ENCODE measurements at regions not wholly inside any gene's neighbourhood (a gene's known extent, or its start where the extent isn't known, plus 50 kb on each side); places are given as distances from the start of the nearest gene placed in this dataset.
"Not testable (repeated sequence)": the region's sequence is repeated elsewhere in the genome, so short reads cannot be mapped to it uniquely, and the experiment has no call there.

DNA sequence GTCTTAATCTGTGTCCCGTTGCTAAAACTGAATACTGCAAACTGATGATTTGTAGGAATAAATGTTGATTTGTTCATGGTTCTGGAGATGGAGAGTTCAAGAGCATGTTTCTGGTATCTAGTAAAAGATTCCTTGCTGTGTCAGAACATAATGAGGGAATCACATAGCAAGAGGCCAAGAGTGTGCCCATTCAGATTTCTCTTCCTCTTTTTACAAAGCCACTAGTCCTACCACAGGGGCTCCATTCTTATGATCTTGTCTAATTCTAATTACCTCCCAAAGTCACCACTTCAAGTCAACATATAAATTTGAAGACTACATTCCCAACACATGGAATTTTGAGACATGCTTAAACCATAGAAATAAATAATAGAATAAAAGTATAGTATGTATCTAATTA lies 608.8 kb upstream of the EPHA5 start:
- DNase-seq (ENCODE audit: low read depth): no peak

DNA sequence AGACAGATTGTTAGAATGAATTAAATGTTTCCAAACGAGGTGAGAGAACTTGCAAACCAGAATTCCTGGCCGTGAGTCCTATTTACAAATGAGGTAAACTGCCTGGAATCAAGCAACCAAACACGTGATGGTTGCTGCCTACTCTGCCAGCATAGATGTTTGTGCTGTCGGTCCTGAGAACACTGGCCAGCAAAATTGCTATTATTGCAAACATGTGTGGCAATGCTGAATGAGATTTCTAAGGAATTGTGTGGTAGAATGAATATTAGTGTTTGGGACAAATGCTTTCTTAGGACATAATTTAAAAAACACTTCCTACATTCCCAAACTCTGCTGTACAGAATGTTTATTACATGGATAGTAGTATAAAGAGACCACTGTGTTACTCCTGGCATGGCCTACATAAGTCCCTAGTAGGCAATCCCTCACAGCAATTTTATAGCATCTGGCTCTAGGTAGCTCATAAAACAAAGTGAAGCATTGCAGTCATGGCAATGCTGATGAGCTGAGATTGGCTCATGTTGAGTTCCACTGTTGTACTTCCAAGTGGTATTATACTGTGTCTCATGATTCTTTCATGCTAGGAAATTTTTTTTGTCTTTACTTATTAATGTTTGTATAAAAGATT lies 605.2 kb upstream of the EPHA5 start:
- DNase-seq (ENCODE audit: low read depth): no peak

DNA sequence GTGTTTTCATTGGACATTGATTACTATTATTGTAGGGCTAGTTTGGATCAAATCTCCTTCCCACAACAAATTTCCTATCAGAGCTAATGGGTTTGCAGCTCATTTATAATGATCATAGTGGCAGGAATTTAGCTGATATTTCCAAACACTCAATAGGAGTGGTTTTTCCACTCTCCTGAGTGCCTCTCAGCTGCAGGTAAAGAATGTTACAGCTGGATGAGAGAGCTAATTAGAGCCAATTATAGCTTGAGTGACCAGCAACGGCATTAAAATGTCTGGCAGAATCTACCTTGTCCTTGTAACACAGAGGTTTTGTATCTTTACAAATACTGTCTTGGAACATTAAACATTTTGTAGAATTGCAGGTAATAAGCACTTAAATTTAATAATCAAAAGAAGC lies 602.8 kb upstream of the EPHA5 start:
- no peak for DNase-seq (ENCODE audit: low read depth)

GRCh38 chr4:66270356-66270755 lies 600.1 kb upstream of the EPHA5 start:
- DNase-seq (ENCODE audit: low read depth): not testable (repeated sequence)

GRCh38 chr4:66266554-66266953 lies 596.3 kb upstream of the EPHA5 start:
- DNase-seq (ENCODE audit: low read depth): not testable (repeated sequence)

- no peak for DNase-seq (ENCODE audit: low read depth)
Observed at GRCh38 chr4:66266035-66266434, 595.7 kb upstream of the EPHA5 start.

- peak; percentile 30 for DNase-seq (ENCODE audit: low read depth)
Observed at GRCh38 chr4:66252291-66252690, 582.0 kb upstream of the EPHA5 start.

- no peak for DNase-seq (ENCODE audit: low read depth)
Observed at GRCh38 chr4:66246643-66247042, 576.4 kb upstream of the EPHA5 start.

DNA sequence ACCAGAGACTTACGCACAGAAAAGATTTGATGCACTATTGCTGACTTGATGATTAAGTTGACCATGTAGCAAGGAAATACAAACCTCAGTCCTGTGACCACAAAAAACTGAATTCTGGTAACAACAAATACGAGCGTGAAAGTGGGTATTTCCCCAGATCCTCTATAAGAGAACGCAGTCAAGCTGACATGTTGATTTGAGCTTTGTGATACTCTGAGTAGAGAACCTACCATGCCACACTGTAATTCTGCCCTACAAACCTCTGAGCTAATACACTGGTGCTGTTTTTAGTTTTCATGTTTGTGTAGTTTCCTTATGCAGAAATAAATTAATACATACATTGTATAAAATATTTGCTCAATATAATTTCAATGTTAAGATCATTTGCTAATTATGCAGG lies 565.6 kb upstream of the EPHA5 start:
- no peak for DNase-seq (ENCODE audit: low read depth)

DNA sequence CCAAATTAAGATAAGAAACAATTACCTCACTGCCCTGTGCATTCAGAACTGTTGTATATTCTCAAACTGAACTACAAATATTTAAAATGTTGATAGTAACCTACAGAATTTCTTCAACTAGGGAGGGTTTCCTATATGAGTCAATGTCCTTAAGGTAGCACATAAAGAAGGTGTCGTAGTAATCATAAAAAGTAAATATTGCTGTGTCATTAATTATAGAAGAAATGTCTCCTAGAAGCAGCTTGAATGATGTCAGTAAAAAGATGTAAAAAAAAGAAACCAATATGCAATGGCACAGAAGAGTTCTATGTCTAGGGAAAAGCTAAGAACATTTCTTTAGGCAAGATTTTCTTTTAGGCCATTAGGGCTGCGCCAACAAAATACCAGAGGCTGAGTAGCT lies 559.6 kb upstream of the EPHA5 start:
- no peak for DNase-seq (ENCODE audit: low read depth)

DNA sequence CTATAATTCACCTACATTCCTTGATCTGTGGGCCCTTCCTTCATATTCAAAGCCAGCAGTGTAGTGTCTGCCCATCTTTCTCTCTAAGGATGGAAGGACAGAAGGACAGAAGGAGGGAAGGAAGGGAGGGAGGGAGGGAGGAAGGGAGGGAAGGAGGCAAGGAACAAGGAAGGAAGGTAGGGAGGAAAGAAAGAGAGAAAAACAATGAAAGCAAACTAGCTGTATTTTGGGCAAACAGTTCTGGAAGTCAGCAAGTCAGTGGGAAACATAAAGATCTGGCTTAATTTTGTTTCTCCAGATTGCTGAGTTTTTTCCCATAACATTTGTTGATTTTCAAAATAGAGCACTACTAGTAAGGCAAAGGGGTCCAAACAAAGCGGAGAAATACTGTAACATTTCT lies 555.2 kb upstream of the EPHA5 start:
- DNase-seq (ENCODE audit: low read depth): no peak

- no peak for DNase-seq (ENCODE audit: low read depth)
Observed at GRCh38 chr4:66223068-66223703, 552.9 kb upstream of the EPHA5 start.

DNA sequence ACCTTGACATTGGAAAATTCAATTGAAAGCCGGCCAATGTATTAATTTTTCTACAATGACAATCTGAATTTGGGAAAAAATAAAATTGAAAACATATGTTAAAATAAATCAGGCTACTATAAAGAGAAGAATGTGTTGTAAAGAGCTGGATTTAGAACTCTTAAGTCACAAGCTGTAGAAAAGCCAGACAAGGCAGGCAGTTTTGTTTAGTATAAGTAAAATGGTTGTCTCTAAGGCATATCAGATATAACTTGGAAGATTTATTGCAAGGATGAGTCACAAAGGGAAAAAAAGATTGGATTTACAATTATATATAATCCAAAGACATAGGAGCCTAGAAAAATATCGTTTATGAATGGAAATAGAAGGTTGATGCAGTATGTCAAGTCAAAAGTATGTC lies 549.1 kb upstream of the EPHA5 start:
- DNase-seq (ENCODE audit: low read depth): no peak

- DNase-seq (ENCODE audit: low read depth): no peak
Observed at GRCh38 chr4:66216252-66216651, 546.0 kb upstream of the EPHA5 start.

GRCh38 chr4:66212489-66212888 lies 542.2 kb upstream of the EPHA5 start:
- DNase-seq (ENCODE audit: low read depth): no peak

DNA sequence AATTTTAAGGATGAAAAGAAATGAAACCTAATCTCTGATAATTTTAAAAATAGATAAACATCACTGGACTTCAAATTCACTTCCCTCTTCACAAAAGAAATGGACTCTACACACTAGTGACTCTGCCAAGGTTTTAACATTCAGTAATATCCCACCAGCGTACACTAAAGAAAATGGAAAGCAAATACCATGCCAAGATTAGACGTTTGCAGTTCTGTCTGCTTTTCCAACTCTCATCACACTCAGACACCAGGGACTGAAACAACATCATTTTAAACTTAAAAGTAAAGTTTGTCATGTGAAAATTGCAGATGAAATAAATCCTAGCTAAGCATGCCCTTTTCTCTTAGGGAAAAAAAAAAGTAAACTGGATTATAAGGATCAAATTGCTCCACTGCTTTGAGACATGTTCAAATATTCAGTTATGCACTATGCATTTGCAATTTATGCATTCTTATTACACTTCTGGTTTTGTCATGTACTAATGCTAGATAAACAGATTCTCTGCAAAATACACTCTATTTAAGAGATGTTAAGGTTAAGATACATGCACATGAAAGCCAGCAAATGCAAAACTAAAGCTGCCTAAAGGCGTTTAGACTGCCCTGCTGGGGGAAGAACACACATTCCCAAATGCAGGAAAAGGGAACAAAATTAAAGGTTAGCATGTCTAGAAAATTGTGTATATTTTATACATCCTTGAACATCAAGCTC lies 534.4 kb upstream of the EPHA5 start:
- no peak for DNase-seq (ENCODE audit: low read depth)

GRCh38 chr4:66202870-66203269 lies 532.6 kb upstream of the EPHA5 start:
- DNase-seq (ENCODE audit: low read depth): no peak

DNA sequence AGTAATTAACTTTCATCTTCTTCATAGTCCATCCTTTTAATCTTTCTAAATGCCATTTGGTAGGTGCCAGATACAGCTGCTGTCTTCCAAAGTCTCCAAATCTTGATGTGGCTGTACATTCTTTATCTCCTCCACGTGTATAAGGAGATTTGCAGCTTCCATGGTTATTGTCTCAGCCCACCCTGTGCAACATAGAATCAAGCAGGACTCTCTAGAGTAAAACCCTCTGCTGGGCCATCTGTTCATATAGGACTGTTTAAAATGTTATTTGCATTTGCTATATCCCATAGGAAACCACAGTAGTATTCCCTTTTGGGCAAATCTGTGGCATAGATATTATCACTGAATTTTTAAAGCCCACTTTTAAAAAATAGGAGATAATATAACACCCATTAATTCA lies 527.2 kb upstream of the EPHA5 start:
- DNase-seq (ENCODE audit: low read depth): no peak

- DNase-seq (ENCODE audit: low read depth): no peak
Observed at GRCh38 chr4:66193487-66193886, 523.2 kb upstream of the EPHA5 start.

- DNase-seq (ENCODE audit: low read depth): no peak
Observed at GRCh38 chr4:66187175-66187720, 517.0 kb upstream of the EPHA5 start.

- DNase-seq (ENCODE audit: low read depth): no peak
Observed at GRCh38 chr4:66186095-66186494, 515.8 kb upstream of the EPHA5 start.

DNA sequence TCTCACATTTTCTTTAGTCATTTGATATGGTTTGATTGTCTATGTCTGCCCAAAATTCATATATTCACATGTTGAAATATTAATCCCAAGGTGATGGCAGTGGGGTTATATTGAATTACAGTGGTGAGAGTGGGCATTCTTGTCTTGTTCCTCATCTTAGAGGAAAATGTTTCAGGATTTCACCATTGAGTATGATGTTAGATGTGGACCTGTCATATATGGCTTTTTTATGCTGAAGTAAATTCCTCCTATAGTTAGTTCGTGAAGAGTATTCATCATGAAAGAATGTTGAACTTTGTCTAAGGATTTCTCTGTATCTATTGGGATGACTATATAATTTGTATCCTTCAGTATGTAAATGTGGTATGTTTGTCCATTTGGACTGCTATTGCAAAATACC lies 512.3 kb upstream of the EPHA5 start:
- peak; percentile 24 for DNase-seq (ENCODE audit: low read depth)

GRCh38 chr4:66178906-66179305 lies 508.6 kb upstream of the EPHA5 start:
- peak; percentile 58 for DNase-seq (ENCODE audit: low read depth)

All from ELR (cell line).